Rectal smooth muscle tissue (tissue), 1 donor: ENCODE measurements at regions not wholly inside any gene's neighbourhood (a gene's known extent, or its start where the extent isn't known, plus 50 kb on each side); places are given as distances from the start of the nearest gene placed in this dataset.
A peak's percentile ranks its signal among the peaks of the same experiment; 100 is the strongest.

Source experiments
- H3K27ac ChIP-seq: one replicate; pipeline ENCODE4 v1.7.0; 2013; ENCODE audit warnings: low read depth, low read length, inconsistent platforms
- H3K27me3 ChIP-seq: one replicate; pipeline ENCODE4 v1.7.0; 2013; ENCODE audit warnings: low read length; ENCODE audit not compliant: control insufficient read depth, insufficient read depth
- H3K36me3 ChIP-seq: one replicate; pipeline ENCODE4 v1.7.0; 2013; ENCODE audit warnings: low read length; ENCODE audit not compliant: control insufficient read depth, insufficient read depth
- H3K4me1 ChIP-seq: one replicate; pipeline ENCODE4 v1.7.0; 2013; ENCODE audit warnings: low read length; ENCODE audit not compliant: control insufficient read depth, insufficient read depth
- H3K4me3 ChIP-seq: one replicate; pipeline ENCODE4 v1.7.0; 2013; ENCODE audit warnings: low read length
- H3K9ac ChIP-seq: one replicate; pipeline ENCODE4 v1.7.0; 2013; ENCODE audit warnings: low read length

- no peaks in the 10 kb centered on the region for H3K36me3 ChIP-seq
- H3K4me3 ChIP-seq = no peak overlapping the region
- no peaks in the 10 kb centered on the region for H3K4me1 ChIP-seq
- H3K27me3 ChIP-seq = no peaks in the 10 kb centered on the region
- H3K9ac ChIP-seq = no peak overlapping the region
- no peak overlapping the region for H3K27ac ChIP-seq
These were observed 597.5 kb upstream of the MEF2C start for GRCh38 chr5:89480406-89481007.

- no peaks in the 10 kb centered on the region for H3K36me3 ChIP-seq
- no peaks in the 10 kb centered on the region for H3K27me3 ChIP-seq
- H3K4me1 ChIP-seq = no peaks in the 10 kb centered on the region
- no peak overlapping the region for H3K4me3 ChIP-seq
- H3K9ac ChIP-seq = no peak overlapping the region
- H3K27ac ChIP-seq = no peak overlapping the region
These were observed 595.9 kb upstream of the MEF2C start for GRCh38 chr5:89478851-89479250.

- Histone ChIP-seq H3K27me3 (no peaks in the 10 kb centered on the region), H3K4me1 (no peaks in the 10 kb centered on the region), H3K36me3 (no peaks in the 10 kb centered on the region), H3K27ac (no peak overlapping the region), H3K9ac (no peak overlapping the region), H3K4me3 (no peak overlapping the region)
These were observed 590.2 kb upstream of the MEF2C start for GRCh38 chr5:89473196-89473595.

- no peaks in the 10 kb centered on the region for H3K27me3 ChIP-seq
- no peak overlapping the region for H3K9ac ChIP-seq
- H3K27ac ChIP-seq = no peak overlapping the region
- no peaks in the 10 kb centered on the region for H3K4me1 ChIP-seq
- H3K4me3 ChIP-seq = no peak overlapping the region
- no peaks in the 10 kb centered on the region for H3K36me3 ChIP-seq
These were observed 588.6 kb upstream of the MEF2C start for GRCh38 chr5:89471541-89471940.

- no peak overlapping the region for H3K27ac ChIP-seq
- no peaks in the 10 kb centered on the region for H3K27me3 ChIP-seq
- no peaks in the 10 kb centered on the region for H3K36me3 ChIP-seq
- no peak overlapping the region for H3K9ac ChIP-seq
- H3K4me3 ChIP-seq = no peak overlapping the region
- no peaks in the 10 kb centered on the region for H3K4me1 ChIP-seq
These were observed 588.1 kb upstream of the MEF2C start for GRCh38 chr5:89471115-89471514.

GRCh38 chr5:89470658-89471057 is 587.7 kb upstream of the MEF2C start:
- Histone ChIP-seq H3K4me3 (no peak overlapping the region), H3K27ac (no peak overlapping the region), H3K9ac (no peak overlapping the region), H3K36me3 (no peaks in the 10 kb centered on the region), H3K27me3 (no peaks in the 10 kb centered on the region), H3K4me1 (no peaks in the 10 kb centered on the region)

- Histone ChIP-seq H3K36me3 (no peaks in the 10 kb centered on the region), H3K9ac (no peak overlapping the region), H3K4me1 (peaks cover 5% of the 10 kb centered on the region), H3K27me3 (no peaks in the 10 kb centered on the region), H3K4me3 (no peak overlapping the region), H3K27ac (no peak overlapping the region)
These were observed 575.3 kb upstream of the MEF2C start for GRCh38 chr5:89458332-89458656.

- peak overlapping the region; percentile 34 for H3K27ac ChIP-seq
- H3K36me3 ChIP-seq = no peaks in the 10 kb centered on the region
- H3K9ac ChIP-seq = no peak overlapping the region
- no peak overlapping the region for H3K4me3 ChIP-seq
- no peaks in the 10 kb centered on the region for H3K27me3 ChIP-seq
- H3K4me1 ChIP-seq = peaks cover 5% of the 10 kb centered on the region
These were observed 574.7 kb upstream of the MEF2C start for GRCh38 chr5:89457411-89458331.

- no peaks in the 10 kb centered on the region for H3K4me1 ChIP-seq
- H3K36me3 ChIP-seq = no peaks in the 10 kb centered on the region
- no peak overlapping the region for H3K27ac ChIP-seq
- no peak overlapping the region for H3K4me3 ChIP-seq
- H3K9ac ChIP-seq = no peak overlapping the region
- no peaks in the 10 kb centered on the region for H3K27me3 ChIP-seq
These were observed 569.1 kb upstream of the MEF2C start for GRCh38 chr5:89452081-89452480.

- Histone ChIP-seq H3K27ac (no peak overlapping the region), H3K36me3 (no peaks in the 10 kb centered on the region), H3K4me1 (no peaks in the 10 kb centered on the region), H3K4me3 (no peak overlapping the region), H3K27me3 (no peaks in the 10 kb centered on the region), H3K9ac (no peak overlapping the region)
These were observed 568.3 kb upstream of the MEF2C start for GRCh38 chr5:89451263-89451662.

GRCh38 chr5:89450149-89450538 is 567.2 kb upstream of the MEF2C start:
- Histone ChIP-seq H3K27me3 (no peaks in the 10 kb centered on the region), H3K36me3 (no peaks in the 10 kb centered on the region), H3K27ac (no peak overlapping the region), H3K9ac (no peak overlapping the region), H3K4me3 (no peak overlapping the region), H3K4me1 (no peaks in the 10 kb centered on the region)

GRCh38 chr5:89449392-89450148 is 566.6 kb upstream of the MEF2C start:
- H3K9ac ChIP-seq = no peak overlapping the region
- H3K36me3 ChIP-seq = no peaks in the 10 kb centered on the region
- H3K4me1 ChIP-seq = no peaks in the 10 kb centered on the region
- no peaks in the 10 kb centered on the region for H3K27me3 ChIP-seq
- no peak overlapping the region for H3K27ac ChIP-seq
- no peak overlapping the region for H3K4me3 ChIP-seq
